ENCODE measurements at regions not wholly inside any gene's neighbourhood (a gene's known extent, or its start where the extent isn't known, plus 50 kb on each side); places are given as distances from the start of the nearest gene placed in this dataset.

DNA sequence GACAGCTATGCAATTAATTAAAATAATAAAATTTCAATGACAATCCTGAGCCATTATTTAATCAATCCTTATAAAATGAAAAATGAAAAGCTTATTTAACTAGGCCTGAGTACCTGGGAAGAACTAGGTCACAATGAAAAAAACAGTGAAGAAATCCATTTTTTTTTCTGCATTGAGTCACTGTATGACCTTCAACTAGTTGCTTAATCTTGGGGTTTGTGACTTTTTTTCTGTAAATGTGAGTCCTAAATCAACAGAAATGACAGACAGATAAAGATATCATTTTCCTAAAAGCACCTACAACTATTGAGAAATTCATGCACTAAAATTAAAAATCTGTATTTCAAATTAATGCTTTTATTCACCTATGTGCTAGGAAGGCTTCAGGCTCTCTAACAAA, 96.8 kb downstream of the TMEM26 start:
- H3K36me3 Mint-ChIP-seq: no peaks in the 10 kb centered on the region
- ATAC-seq: no peak
- no peak for DNase-seq (ENCODE audit: low spot score in 2 of 2)
- no peak overlapping the region for H3K27ac Mint-ChIP-seq
- no peaks in the 10 kb centered on the region for H3K9me3 Mint-ChIP-seq

DNA sequence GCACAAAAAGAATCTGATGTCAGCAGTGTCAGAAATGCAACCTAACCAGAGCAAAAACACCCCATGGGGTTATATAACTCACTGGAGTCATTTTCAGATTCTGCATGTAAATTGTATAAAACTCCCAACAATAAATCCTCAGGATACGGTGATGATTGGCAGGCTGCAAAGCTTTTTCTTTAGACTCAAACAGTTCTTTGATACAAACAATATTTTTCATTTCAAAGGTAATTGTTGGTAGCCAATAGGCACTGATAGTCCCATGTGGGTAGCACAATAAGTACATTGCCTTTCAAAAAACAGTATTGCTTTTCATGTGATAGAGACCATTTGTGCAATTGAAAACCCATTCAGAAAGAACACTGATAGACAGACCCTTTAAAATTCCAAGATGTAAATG, 98.0 kb downstream of the TMEM26 start:
- no peak for DNase-seq (ENCODE audit: low spot score in 2 of 2)
- no peak for ATAC-seq
- Mint-ChIP-seq H3K27ac (no peak overlapping the region), H3K36me3 (no peaks in the 10 kb centered on the region), H3K9me3 (no peaks in the 10 kb centered on the region)

DNA sequence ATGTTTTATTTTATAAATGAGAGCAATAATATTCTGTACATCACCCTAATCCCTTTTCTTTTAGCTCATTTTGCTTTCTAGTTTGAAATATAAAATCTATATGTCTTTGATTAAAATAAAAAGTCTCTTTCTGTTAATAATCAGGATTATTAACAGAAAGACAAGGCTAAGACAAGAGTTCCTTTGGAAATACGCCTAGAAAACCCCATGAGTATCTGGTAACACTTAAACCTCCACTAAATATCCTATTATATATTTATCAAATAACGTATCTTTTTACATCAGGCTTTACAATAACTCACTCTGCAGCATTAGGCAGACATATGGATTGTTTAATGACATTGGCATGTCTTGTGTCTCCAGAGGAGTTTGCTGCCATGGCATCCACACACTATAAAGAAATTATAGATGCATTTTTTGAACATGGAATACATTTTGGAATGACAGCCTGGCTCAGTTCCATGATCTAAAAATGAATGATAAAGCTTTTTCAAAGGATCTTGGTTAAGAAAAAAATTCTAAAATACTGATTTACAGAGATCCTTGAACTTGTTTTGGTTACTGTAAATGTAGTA, 98.7 kb downstream of the TMEM26 start:
- H3K27ac Mint-ChIP-seq: no peak overlapping the region
- ATAC-seq (no peak), DNase-seq (ENCODE audit: low spot score in 2 of 2) (no peak)

DNA sequence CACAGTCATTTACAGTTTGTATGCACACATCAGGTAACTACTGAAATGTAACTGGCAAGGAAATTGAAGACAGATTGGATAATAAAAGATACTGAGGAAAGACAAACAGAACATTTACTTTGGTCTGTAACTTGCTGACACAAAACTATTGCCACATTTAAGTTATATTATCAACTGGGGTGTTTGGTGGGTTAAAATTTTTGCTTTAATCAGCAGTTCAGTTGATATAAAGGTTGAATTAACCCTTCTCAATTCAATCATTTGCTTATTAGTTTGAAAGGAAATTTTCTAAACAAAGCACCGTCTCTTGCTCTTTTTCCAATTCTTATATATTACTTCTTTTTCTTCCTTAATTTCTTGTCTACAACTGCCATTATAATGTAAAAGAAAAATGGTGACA, 102.4 kb downstream of the TMEM26 start:
- DNase-seq (ENCODE audit: low spot score in 2 of 2) (no peak), ATAC-seq (no peak)
- Mint-ChIP-seq H3K9me3 (no peaks in the 10 kb centered on the region), H3K27ac (no peak overlapping the region), H3K36me3 (no peaks in the 10 kb centered on the region)

More for the DNA sequence above, 98.7 kb downstream of the TMEM26 start:
- H3K9me3 Mint-ChIP-seq: no peaks in the 10 kb centered on the region
- H3K36me3 Mint-ChIP-seq: no peaks in the 10 kb centered on the region

DNA sequence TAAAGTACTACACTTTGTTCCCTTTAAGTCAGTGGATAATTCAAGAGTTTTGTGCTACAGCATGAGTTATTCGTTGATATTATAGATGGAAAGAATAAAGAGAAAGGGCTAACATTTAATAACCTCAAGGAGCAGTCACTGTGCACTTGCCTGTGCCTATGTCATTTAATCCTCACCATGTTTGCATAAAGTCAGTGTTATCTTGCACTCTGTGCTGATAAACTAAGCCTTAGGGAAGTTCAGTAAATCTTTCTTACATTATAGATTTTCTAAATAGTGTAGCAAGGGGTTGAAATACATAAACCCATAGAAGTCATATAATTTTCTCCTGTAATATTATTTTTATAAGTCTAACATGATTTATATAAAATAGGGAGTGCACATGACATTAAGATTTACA, 103.1 kb downstream of the TMEM26 start:
- ATAC-seq (no peak), DNase-seq (ENCODE audit: low spot score in 2 of 2) (no peak)
- H3K36me3 Mint-ChIP-seq: no peaks in the 10 kb centered on the region
- H3K9me3 Mint-ChIP-seq: no peaks in the 10 kb centered on the region
- no peak overlapping the region for H3K27ac Mint-ChIP-seq

DNA sequence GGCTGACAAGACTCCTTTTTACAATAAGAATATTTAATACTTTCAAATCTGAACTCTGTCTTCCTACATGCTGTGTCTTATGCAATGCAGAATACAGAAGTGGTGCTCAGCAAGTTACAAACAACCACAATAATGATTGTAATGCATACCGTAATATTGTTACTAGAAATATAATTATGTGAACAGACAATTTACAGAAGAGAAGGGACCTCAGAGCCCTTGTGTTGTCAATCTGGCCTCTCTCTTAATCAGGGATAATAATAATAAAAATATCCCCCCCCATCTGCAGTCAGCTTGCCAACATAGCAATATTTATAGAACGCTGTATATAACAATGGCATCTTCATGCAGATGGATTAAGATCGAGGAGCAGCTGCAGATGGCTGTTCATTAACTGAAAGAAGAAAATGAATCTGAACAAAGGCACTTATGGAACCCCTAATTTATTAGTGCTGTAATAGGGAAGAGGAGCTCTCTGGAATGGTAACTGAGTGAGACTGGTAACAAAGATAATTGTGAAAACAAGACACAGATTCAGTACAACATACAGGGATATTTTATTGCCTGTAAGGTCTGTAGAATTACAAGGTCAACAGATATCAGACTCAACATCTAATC, 106.3 kb downstream of the TMEM26 start:
- H3K36me3 Mint-ChIP-seq: no peaks in the 10 kb centered on the region
- DNase-seq (ENCODE audit: low spot score in 2 of 2): no peak
- H3K27ac Mint-ChIP-seq: no peak overlapping the region
- H3K9me3 Mint-ChIP-seq: peaks cover 4 to 7% of the 10 kb centered on the region in 2 donors
- ATAC-seq: no peak

DNA sequence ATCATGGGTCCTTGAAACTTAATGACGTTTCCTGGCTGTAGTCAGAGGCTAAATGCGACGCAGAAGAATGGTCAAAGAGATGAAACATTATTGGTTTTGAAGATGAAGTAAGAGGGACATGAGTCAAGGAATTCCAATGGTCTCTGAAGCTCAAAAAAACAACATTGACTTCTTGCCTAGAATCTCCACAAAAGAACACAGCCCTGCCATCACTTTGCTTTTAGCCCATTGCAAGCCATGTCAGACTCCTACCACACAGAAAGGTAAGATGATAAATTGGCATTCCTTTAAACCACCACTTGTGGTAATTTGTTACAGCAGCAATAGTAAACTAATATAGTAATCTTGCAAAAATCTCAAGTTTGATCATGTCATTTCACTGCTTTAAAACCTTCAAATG, 109.4 kb downstream of the TMEM26 start:
- Mint-ChIP-seq H3K9me3 (peaks cover 4 to 7% of the 10 kb centered on the region in 2 donors), H3K27ac (no peak overlapping the region), H3K36me3 (no peaks in the 10 kb centered on the region)
- ATAC-seq (no peak), DNase-seq (ENCODE audit: low spot score in 2 of 2) (no peak)

DNA sequence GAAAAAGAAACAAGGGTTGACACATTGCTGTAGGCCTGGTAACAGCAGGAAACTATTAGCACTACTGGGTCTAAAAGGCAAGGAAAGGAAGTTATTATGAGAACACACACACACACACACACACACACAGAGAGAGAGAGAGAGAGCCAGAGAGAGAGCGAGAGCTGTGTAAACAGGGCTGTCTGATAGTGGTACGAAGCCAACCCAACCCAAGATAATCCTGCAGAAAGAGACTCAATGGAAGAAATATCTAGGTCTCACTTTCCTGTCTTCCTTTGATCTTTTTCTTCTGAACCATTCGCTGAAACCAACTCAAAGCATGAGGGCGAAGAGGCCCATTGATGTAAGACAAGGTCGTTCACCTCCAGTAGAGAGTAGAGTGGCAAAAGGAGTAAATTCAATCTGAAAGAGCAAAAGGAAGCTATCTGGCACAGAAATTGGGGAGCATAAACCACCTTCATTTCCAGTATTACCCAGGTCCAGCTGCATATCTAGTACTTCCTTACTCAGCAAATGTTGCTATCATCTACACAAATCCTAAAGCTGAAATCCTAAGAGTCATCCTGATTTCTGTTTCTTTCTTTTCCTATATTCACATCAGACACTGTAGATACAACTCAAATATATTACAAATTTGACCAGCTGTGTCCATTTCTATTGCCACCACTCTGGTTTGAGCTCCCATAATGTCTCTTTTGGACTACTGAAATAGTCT, 110.2 kb downstream of the TMEM26 start:
- Mint-ChIP-seq H3K27ac (no peak overlapping the region), H3K9me3 (peaks cover 4 to 7% of the 10 kb centered on the region in 2 donors), H3K36me3 (no peaks in the 10 kb centered on the region)
- ATAC-seq (peak in 1 of 2 donors; percentile 34), DNase-seq (ENCODE audit: low spot score in 2 of 2) (no peak)

DNA sequence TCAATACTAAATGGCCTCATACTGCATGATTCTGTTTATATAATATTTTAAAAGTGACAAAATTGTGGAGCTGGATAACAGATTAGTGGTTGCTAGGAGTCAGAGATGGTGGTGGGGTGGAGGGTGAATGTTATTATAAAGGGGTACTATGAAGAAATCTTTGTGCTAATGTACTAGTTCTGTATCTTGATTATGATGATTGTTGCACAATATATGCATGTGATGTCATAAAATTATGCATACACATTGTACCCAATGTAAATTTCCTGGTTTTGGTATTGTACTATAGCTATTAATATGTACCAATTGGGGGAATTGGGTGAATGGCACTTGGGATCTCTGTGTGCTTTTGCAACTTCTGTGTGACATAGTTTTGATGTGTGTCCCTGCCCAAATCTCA, 112.2 kb downstream of the TMEM26 start:
- DNase-seq (ENCODE audit: low spot score in 2 of 2) (no peak), ATAC-seq (no peak)
- Mint-ChIP-seq H3K27ac (no peak overlapping the region), H3K36me3 (no peaks in the 10 kb centered on the region), H3K9me3 (peaks cover 4 to 7% of the 10 kb centered on the region in 2 donors)

DNA sequence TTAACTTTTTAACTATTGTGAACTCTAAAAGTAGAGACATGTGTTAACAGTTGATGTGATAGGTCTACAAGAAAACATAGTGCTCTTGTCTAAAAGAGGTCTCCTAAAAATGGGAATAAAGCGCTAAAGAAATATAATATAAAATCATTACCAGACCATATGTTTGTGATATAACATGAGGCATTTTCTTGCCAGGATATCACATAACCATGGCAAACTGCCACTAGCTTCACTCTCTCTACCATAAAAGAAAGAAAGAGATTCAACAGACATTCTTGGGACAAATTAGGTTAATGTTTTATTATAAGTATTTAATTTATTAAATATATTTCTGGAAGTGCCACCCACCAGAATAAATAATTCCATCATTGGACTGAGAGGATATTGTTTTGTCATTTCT, 115.0 kb downstream of the TMEM26 start:
- Mint-ChIP-seq H3K9me3 (peaks cover 4% of the 10 kb centered on the region in 2 donors), H3K27ac (no peak overlapping the region), H3K36me3 (no peaks in the 10 kb centered on the region)
- DNase-seq (ENCODE audit: low spot score in 2 of 2): no peak
- ATAC-seq: no peak

DNA sequence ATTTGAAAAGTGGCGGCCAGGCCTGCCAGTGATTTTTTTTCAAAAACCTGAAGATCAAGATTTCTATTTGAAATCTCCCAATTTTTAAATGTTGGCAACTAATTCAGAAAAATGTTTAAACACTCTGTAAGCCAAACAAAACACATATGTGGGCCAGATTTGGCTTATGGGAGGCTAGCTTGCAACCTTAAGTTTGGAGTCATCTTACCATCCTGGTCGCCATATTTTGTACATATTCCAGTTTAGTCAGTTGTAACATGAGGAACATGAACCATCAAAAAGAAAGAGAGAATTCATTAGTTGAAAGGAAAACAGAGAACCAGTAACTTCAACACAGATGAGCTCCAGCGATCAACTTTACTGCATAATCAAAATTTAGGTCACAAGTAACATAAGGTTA, 115.4 kb downstream of the TMEM26 start:
- no peak for ATAC-seq
- no peak overlapping the region for H3K27ac Mint-ChIP-seq
- DNase-seq (ENCODE audit: low spot score in 2 of 2): no peak
- H3K9me3 Mint-ChIP-seq: peaks cover 4% of the 10 kb centered on the region in 2 donors
- no peaks in the 10 kb centered on the region for H3K36me3 Mint-ChIP-seq

DNA sequence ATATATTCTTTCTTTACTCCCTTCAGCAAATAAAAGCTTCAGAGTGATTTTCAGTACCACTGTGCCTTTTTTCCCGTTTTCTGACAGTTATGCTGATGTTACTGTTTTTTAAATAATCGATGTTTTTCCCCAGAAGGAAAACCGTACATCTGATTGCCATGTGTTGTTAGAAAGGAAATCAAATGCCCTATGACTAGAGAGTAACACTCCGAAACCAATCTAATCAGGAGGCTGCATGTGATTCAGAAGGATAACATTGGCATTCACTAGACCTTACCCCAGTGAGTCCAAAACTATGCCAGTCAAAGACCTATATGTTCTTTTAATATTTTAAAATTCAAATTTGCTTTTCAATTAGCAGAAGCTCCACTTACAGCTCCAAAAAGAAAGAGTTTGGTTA, 116.3 kb downstream of the TMEM26 start:
- H3K9me3 Mint-ChIP-seq: no peaks in the 10 kb centered on the region

DNA sequence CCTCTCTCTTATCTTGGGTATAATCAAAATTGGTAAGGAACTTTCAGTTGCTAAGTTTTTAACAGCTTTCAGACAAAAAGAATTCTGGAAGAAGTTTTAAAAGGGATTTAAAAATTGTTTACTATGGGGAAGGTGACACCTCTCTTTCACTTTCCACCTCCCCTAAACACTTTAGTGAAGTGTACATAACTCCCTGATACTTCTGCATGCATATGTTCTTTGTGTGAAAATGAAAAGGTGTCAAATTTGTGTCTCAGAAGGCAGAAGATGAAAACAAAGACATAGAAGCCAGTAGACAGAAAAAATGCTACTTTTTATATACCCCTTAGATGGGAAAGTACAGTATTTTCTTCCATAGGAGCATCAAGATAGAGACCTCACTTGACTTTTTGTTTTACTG, 117.8 kb downstream of the TMEM26 start:
- DNase-seq (ENCODE audit: low spot score in 2 of 2) (no peak), ATAC-seq (no peak)
- Mint-ChIP-seq H3K27ac (no peak overlapping the region), H3K9me3 (no peaks in the 10 kb centered on the region), H3K36me3 (no peaks in the 10 kb centered on the region)

More for the DNA sequence above, 116.3 kb downstream of the TMEM26 start:
- DNase-seq (ENCODE audit: low spot score in 2 of 2): no peak
- Mint-ChIP-seq H3K36me3 (no peaks in the 10 kb centered on the region), H3K27ac (no peak overlapping the region)
- ATAC-seq: no peak

DNA sequence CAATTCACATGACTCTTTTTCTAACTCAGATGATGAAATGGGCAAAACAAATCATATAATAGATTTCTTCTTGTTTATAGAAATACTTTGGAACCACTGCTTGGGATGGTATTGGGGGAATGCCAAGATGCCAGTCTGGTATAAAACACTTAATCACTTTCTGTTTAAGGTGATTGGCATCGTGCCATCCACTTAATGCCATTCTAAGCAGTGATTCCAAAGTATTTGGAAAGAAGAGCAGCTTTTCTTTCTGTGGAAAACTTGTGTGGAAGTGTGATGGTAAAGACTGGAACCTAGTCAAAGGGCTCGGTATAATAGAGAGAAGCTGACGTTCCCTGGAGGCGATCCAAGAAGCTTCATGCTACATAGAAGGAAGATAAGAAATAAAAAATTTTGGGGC, 120.6 kb downstream of the TMEM26 start:
- ATAC-seq: no peak
- H3K9me3 Mint-ChIP-seq: peaks cover 0 to 3% of the 10 kb centered on the region in 2 donors
- no peak for DNase-seq (ENCODE audit: low spot score in 2 of 2)
- H3K36me3 Mint-ChIP-seq: no peaks in the 10 kb centered on the region
- no peak overlapping the region for H3K27ac Mint-ChIP-seq

DNA sequence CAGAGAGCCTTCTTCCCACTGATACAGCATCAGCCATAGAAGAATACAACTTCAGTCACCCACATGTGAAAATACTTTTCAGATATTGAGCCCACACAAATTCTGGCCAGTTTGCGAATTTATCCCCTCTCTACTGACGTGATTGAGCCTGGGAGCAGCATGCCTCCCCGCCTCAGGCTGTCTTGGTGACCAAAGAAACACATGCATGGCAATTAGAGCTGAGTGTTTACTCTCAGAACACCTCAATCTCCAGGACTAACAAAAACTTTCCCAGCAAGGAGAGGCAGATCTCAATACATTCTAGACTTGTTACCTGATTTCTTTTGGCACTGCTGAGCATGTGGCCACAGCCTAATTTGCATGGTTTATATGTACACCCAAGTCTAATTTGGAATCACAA, 122.5 kb downstream of the TMEM26 start:
- H3K36me3 Mint-ChIP-seq: no peaks in the 10 kb centered on the region
- H3K9me3 Mint-ChIP-seq: peaks cover 0 to 3% of the 10 kb centered on the region in 2 donors
- ATAC-seq (no peak), DNase-seq (ENCODE audit: low spot score in 2 of 2) (no peak)
- no peak overlapping the region for H3K27ac Mint-ChIP-seq

DNA sequence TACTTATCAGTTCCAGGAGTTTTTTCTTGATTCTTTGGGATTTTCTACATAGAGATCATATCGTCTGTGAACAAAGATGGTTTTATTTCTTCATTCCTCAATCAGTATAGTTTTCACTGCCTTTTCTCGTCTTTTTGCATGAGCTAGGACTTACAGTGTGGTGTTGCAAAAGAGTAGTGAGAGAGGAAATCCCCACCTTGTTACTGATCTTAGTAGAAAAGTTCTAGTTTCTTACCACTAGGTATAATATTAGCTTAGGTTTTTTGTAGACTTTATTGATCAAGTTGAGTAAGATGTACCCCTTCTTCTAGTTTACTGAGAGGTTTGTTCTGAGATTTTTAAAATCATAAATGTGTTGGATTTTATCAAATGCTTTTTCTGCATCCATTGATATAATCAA, 123.3 kb downstream of the TMEM26 start:
- DNase-seq (ENCODE audit: low spot score in 2 of 2): no peak
- no peak for ATAC-seq
- peaks cover 0 to 3% of the 10 kb centered on the region in 2 donors for H3K9me3 Mint-ChIP-seq
- H3K27ac Mint-ChIP-seq: no peak overlapping the region
- no peaks in the 10 kb centered on the region for H3K36me3 Mint-ChIP-seq

DNA sequence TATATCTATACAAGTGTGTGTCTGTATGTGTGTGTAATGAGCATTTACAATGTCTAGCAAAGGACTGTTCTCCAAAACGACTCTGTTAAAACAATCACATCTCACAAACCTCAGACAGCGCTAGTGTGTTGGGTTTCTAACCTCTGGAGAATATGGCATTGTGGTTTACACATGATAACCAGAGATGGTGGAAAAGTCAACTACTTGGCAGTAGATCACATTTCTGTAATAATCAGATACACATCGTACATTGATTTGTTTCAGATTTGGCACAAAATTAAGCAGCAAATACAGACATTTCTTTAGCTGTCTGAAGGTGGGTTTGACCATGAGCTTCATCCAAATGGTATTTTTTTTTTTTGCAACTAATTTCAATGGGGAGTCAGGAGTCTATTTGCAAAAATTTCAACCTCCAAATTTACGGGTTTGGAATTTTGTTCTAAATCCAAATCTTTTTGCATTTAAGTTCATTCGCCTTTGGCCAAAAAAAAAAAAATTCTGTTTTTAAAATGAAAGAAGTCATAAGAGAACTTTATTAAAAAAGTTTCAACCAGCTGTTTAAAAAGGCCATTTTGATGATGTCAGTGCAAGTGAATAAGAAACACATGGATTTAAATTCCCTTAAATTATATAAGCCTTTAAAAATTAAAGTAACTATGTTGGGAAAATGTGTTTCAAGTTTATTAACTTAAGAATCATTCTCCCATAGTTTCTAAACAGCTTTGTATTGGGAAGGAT, 127.8 kb downstream of the TMEM26 start:
- no peak overlapping the region for H3K27ac Mint-ChIP-seq
- H3K9me3 Mint-ChIP-seq: peaks cover 0 to 3% of the 10 kb centered on the region in 2 donors
- DNase-seq (ENCODE audit: low spot score in 2 of 2) (no peak), ATAC-seq (no peak)
- no peaks in the 10 kb centered on the region for H3K36me3 Mint-ChIP-seq
